ENCODE measurements at regions not wholly inside any gene's neighbourhood (a gene's known extent, or its start where the extent isn't known, plus 50 kb on each side); places are given as distances from the start of the nearest gene placed in this dataset.

DNA sequence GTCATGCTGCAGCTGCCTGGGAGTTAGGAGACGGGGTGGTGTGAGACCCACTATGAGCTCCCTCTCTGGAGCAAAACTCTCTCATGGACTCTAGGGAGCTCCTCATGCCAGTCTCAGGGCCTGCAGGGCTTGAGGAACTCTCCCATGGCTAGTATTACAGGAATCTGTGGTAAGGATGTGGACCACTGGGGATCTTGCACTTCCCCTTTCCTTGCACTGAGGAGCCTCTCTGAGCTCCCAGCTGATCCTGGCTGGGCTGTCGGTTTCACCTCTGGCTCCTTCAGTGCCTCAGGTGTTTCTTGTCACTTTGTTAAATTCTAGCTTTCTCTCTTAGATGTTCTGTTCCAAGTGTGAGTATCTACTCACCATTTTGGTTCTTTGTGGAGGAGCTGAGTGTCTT lies 71.6 kb upstream of the IMMP2L start:
- H3K79me2 ChIP-seq (ENCODE audit: insufficient read depth, low read length): no peaks in the 10 kb centered on the region
- no peak overlapping the region for H4K8ac ChIP-seq (replicated peaks; ENCODE audit: insufficient read length, low read depth, low read length)
- Mint-ChIP-seq H3K4me3 (no peak overlapping the region), H3K27ac (no peak overlapping the region; a peak in 1 of 7 replicates), H3K36me3 (ENCODE audit: insufficient read depth in 1 of 3, low read depth in 3 of 3) (peaks cover 0 to 15% (median 2%) of the 10 kb centered on the region in 3 experiments; a peak in 4 of 7 replicates), H3K27me3 (ENCODE audit: low read depth) (peaks cover 97% of the 10 kb centered on the region), H3K4me1 (no peaks in the 10 kb centered on the region), H3K9me3 (peaks cover 23% of the 10 kb centered on the region in 2 experiments)
- no peak overlapping the region for H2BK15ac ChIP-seq (ENCODE audit: low read depth, low read length)
- H3K23me2 ChIP-seq (ENCODE audit: insufficient read length, low read depth, low read length, poor library complexity, severe bottlenecking): no peaks in the 10 kb centered on the region
- no peak overlapping the region for H2BK5ac ChIP-seq (ENCODE audit: insufficient read length, low read length)
- no peak overlapping the region for H4K91ac ChIP-seq (ENCODE audit: insufficient read length, low read depth, low read length)
- H3K4ac ChIP-seq (ENCODE audit: low read depth, low read length): no peak overlapping the region
- no peak overlapping the region for H4K5ac ChIP-seq (ENCODE audit: insufficient read length, low read depth, low read length)
- H3K14ac ChIP-seq (ENCODE audit: insufficient read depth, low read length): no peak overlapping the region
- WGBS (ENCODE audit: extremely low coverage, insufficient read length, low lambda C conversion rate): no CpG with 5 or more reads among the region's 2 CpGs
- no peak overlapping the region for H3K27ac ChIP-seq (ENCODE audit: insufficient read length, low read depth, low read length)
- H2BK120ac ChIP-seq (ENCODE audit: low read depth, low read length, poor library complexity, severe bottlenecking): no peak overlapping the region
- H2AK5ac ChIP-seq (ENCODE audit: insufficient read length, low read length): no peak overlapping the region
- no peak overlapping the region for H3K9ac ChIP-seq (ENCODE audit: extremely low read depth, insufficient read length, low read length)
- no peak overlapping the region for H2BK12ac ChIP-seq (ENCODE audit: insufficient read length, low read depth, low read length)
- no peaks in the 10 kb centered on the region for H3K79me1 ChIP-seq (ENCODE audit: insufficient read depth, low read depth, low read length, poor library complexity, severe bottlenecking)
- TF ChIP-seq, protein P1, sequence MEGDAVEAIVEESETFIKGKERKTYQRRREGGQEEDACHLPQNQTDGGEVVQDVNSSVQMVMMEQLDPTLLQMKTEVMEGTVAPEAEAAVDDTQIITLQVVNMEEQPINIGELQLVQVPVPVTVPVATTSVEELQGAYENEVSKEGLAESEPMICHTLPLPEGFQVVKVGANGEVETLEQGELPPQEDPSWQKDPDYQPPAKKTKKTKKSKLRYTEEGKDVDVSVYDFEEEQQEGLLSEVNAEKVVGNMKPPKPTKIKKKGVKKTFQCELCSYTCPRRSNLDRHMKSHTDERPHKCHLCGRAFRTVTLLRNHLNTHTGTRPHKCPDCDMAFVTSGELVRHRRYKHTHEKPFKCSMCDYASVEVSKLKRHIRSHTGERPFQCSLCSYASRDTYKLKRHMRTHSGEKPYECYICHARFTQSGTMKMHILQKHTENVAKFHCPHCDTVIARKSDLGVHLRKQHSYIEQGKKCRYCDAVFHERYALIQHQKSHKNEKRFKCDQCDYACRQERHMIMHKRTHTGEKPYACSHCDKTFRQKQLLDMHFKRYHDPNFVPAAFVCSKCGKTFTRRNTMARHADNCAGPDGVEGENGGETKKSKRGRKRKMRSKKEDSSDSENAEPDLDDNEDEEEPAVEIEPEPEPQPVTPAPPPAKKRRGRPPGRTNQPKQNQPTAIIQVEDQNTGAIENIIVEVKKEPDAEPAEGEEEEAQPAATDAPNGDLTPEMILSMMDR (conservative IDR thresholded peaks at IDR 0.05): no peak
- no peak overlapping the region for H2BK20ac ChIP-seq (ENCODE audit: low read depth, low read length, poor library complexity, severe bottlenecking)
- H3K27me3 ChIP-seq (ENCODE audit: insufficient read depth, low read length): peaks cover 33% of the 10 kb centered on the region; the same call in 1 of the 2 replicates
- H3K56ac ChIP-seq (ENCODE audit: insufficient read length, low read depth, low read length): no peak overlapping the region
- H3K18ac ChIP-seq (ENCODE audit: insufficient read length, low read depth, low read length): no peak overlapping the region
- H3K4me2 ChIP-seq (ENCODE audit: insufficient read depth, insufficient read length, low read length): no peak overlapping the region
- no peak overlapping the region for H3K23ac ChIP-seq (ENCODE audit: insufficient read length, low read depth, low read length)
- no peaks in the 10 kb centered on the region for H4K20me1 ChIP-seq (ENCODE audit: control insufficient read depth, insufficient read depth, insufficient read length)
- H3K4me1 ChIP-seq (ENCODE audit: insufficient read depth, low read length): no peaks in the 10 kb centered on the region
- DNase-seq: no peak
- no peak overlapping the region for H3T11ph ChIP-seq (ENCODE audit: low read length)
- H2AFZ ChIP-seq (ENCODE audit: low read length): no peak overlapping the region
- no peaks in the 10 kb centered on the region for H3K9me3 ChIP-seq (ENCODE audit: control insufficient read depth, low read depth, low read length)
